ENCODE measurements at regions not wholly inside any gene's neighbourhood (a gene's known extent, or its start where the extent isn't known, plus 50 kb on each side); places are given as distances from the start of the nearest gene placed in this dataset.

- no peak for DNase-seq (ENCODE audit: low read depth in 2 of 3, low spot score in 2 of 3)
These were observed 135.0 kb upstream of the COL8A1 start for GRCh38 chr3:99503350-99503749.

- DNase-seq (ENCODE audit: low read depth in 2 of 3, low spot score in 2 of 3) = no peak
These were observed 135.5 kb upstream of the COL8A1 start for GRCh38 chr3:99502871-99503270.

- DNase-seq (ENCODE audit: low read depth in 2 of 3, low spot score in 2 of 3) = no peak
These were observed 137.9 kb upstream of the COL8A1 start for GRCh38 chr3:99500485-99500884.

GRCh38 chr3:99499235-99500158 is 138.9 kb upstream of the COL8A1 start:
- DNase-seq (ENCODE audit: low read depth in 2 of 3, low spot score in 2 of 3) = peak in 2 of 3 donors; percentile 26 to 58

- no peak for DNase-seq (ENCODE audit: low read depth in 2 of 3, low spot score in 2 of 3)
These were observed 139.7 kb upstream of the COL8A1 start for GRCh38 chr3:99498550-99499234.

- no peak for DNase-seq (ENCODE audit: low read depth in 2 of 3, low spot score in 2 of 3)
These were observed 150.5 kb upstream of the COL8A1 start for GRCh38 chr3:99487894-99488293.

GRCh38 chr3:99485286-99485685 is 153.1 kb upstream of the COL8A1 start:
- DNase-seq (ENCODE audit: low read depth in 2 of 3, low spot score in 2 of 3) = peak in 1 of 3 donors; percentile 4

GRCh38 chr3:99484871-99485270 is 153.5 kb upstream of the COL8A1 start:
- peak in 1 of 3 donors; percentile 34 for DNase-seq (ENCODE audit: low read depth in 2 of 3, low spot score in 2 of 3)

- DNase-seq (ENCODE audit: low read depth in 2 of 3, low spot score in 2 of 3) = no peak
These were observed 154.6 kb upstream of the COL8A1 start for GRCh38 chr3:99483841-99484240.

GRCh38 chr3:99482191-99482590 is 156.2 kb upstream of the COL8A1 start:
- no peak for DNase-seq (ENCODE audit: low read depth in 2 of 3, low spot score in 2 of 3)

GRCh38 chr3:99481561-99481960 is 156.8 kb upstream of the COL8A1 start:
- no peak for DNase-seq (ENCODE audit: low read depth in 2 of 3, low spot score in 2 of 3)

GRCh38 chr3:99479768-99480167 is 158.6 kb upstream of the COL8A1 start:
- DNase-seq (ENCODE audit: low read depth in 2 of 3, low spot score in 2 of 3) = no peak

GRCh38 chr3:99477650-99478049 is 160.7 kb upstream of the COL8A1 start:
- no peak for DNase-seq (ENCODE audit: low read depth in 2 of 3, low spot score in 2 of 3)

- DNase-seq (ENCODE audit: low read depth in 2 of 3, low spot score in 2 of 3) = no peak
These were observed 163.2 kb upstream of the COL8A1 start for GRCh38 chr3:99475229-99475628.

- DNase-seq (ENCODE audit: low read depth in 2 of 3, low spot score in 2 of 3) = no peak
These were observed 163.6 kb upstream of the COL8A1 start for GRCh38 chr3:99474776-99475175.

GRCh38 chr3:99473321-99473751 is 165.1 kb upstream of the COL8A1 start:
- no peak for DNase-seq (ENCODE audit: low read depth in 2 of 3, low spot score in 2 of 3)

- DNase-seq (ENCODE audit: low read depth in 2 of 3, low spot score in 2 of 3) = no peak
These were observed 166.0 kb upstream of the COL8A1 start for GRCh38 chr3:99472385-99472784.

GRCh38 chr3:99471353-99472323 is 166.8 kb upstream of the COL8A1 start:
- DNase-seq (ENCODE audit: low read depth in 2 of 3, low spot score in 2 of 3) = no peak

- DNase-seq (ENCODE audit: low read depth in 2 of 3, low spot score in 2 of 3) = no peak
These were observed 167.6 kb upstream of the COL8A1 start for GRCh38 chr3:99470841-99471240.

GRCh38 chr3:99468918-99469317 is 169.5 kb upstream of the COL8A1 start:
- no peak for DNase-seq (ENCODE audit: low read depth in 2 of 3, low spot score in 2 of 3)

GRCh38 chr3:99467420-99467819 is 171.0 kb upstream of the COL8A1 start:
- DNase-seq (ENCODE audit: low read depth in 2 of 3, low spot score in 2 of 3) = no peak

All from hematopoietic multipotent progenitor cell (in vitro differentiated cells).